Spleen (tissue), 11 donors: ENCODE measurements at regions not wholly inside any gene's neighbourhood (a gene's known extent, or its start where the extent isn't known, plus 50 kb on each side); places are given as distances from the start of the nearest gene placed in this dataset.

Experiments used
- DNase-seq: peaks from one replicate; pipeline ENCODE4 v3.0.0-alpha.2; 2020
- H3K27ac ChIP-seq, 8 donors: fragments of 200-600 bp; sonication (generic) in 7 of 8; 1 replicate in 4 of 8; 2 replicates in 4 of 8; pipeline versions ENCODE4 v1.5.0 to v1.8.0; 2016 to 2021; ENCODE audit warnings: inconsistent platforms in 4 of 8, mild to moderate bottlenecking in 4 of 8, moderate library complexity in 1 of 8
- H3K27me3 ChIP-seq, 7 donors: fragments of 200-600 bp; sonication (generic) in 6 of 7; replicated peaks in 1 of 7; 1 replicate in 4 of 7; 2 replicates in 3 of 7; pipeline versions ENCODE4 v1.5.0 to v1.8.0; 2016 to 2021; ENCODE audit warnings: inconsistent platforms in 3 of 7, mild to moderate bottlenecking in 1 of 7
- H3K36me3 ChIP-seq, 6 donors: fragments of 200-600 bp; sonication (generic) in 5 of 6; 1 replicate in 4 of 6; 2 replicates in 2 of 6; pipeline versions ENCODE4 v1.5.0 to v1.8.0; 2016 to 2021; ENCODE audit warnings: inconsistent platforms in 2 of 6
- H3K4me1 ChIP-seq, 6 donors: fragments of 200-600 bp; sonication (generic) in 5 of 6; 1 replicate in 3 of 6; 2 replicates in 3 of 6; pipeline versions ENCODE4 v1.5.0 to v1.8.0; 2016 to 2021; ENCODE audit warnings: inconsistent platforms in 3 of 6
- H3K4me3 ChIP-seq, 8 donors: fragments of 200-600 bp; sonication (generic) in 7 of 8; 1 replicate in 4 of 8; 2 replicates in 4 of 8; pipeline versions ENCODE4 v1.5.0 to v1.8.0; 2016 to 2021; ENCODE audit warnings: inconsistent platforms in 4 of 8, mild to moderate bottlenecking in 4 of 8, moderate library complexity in 2 of 8
- H3K9me3 ChIP-seq, 8 donors: fragments of 200-600 bp; sonication (generic) in 7 of 8; 1 replicate in 4 of 8; 2 replicates in 4 of 8; pipeline versions ENCODE4 v1.5.0 to v1.8.0; 2016 to 2021; ENCODE audit warnings: inconsistent platforms in 4 of 8
- POLR2A ChIP-seq, 3 donors: fragments of 450-650 bp; IDR thresholded peaks; one replicate each; pipeline ENCODE4 v1.5.1; 2017; ENCODE audit warnings: antibody characterized with exemption in 3 of 3, mild to moderate bottlenecking in 1 of 3
- POLR2AphosphoS5 ChIP-seq, 3 donors: sonication (generic); formaldehyde crosslinking; IDR thresholded peaks; one replicate each; pipeline ENCODE4 v1.5.1; 2017; ENCODE audit warnings: antibody characterized with exemption in 3 of 3
- WGBS, 5 donors: extraction: QIAGEN DNeasy Blood & Tissue Kit in 3 of 5; methylation state at CpG; one replicate each; pipeline versions ENCODE4 v1.1.5 to v1.1.7; 2013 to 2018; 5-methylcytosine and 5-hydroxymethylcytosine counted together
- intact Hi-C: fragments of 100-400 bp; cut with DNase I; formaldehyde crosslinking; loops from one replicate; pipeline ENCODE4 v1.15.0; 2023; ENCODE audit warnings: low total_unique reads
- TF ChIP-seq, protein P1 (sequence below), 11 experiments: fragments of 200-600 bp in 7 of 11; fragments of 450-650 bp in 4 of 11; sonication (generic) in 4 of 11; IDR thresholded peaks in 8 of 11; conservative IDR thresholded peaks in 3 of 11; 1 replicate in 7 of 11; 2 replicates in 4 of 11; pipeline versions ENCODE4 v1.4.0 to v1.8.0; 2016 to 2021; ENCODE audit warnings: antibody characterized with exemption in 11 of 11, inconsistent platforms in 4 of 11, mild to moderate bottlenecking in 1 of 11
- donor health status: healthy with polysubstance abuse.
- donor health status: DM: no; HTN: no; CAD: no; lungs with moderate emphysema.
- donor health status: DM: no; HTN: no; CAD: no.
- donor health status: Bipolar disorder and iron deficiency.
- donor health status: healthy.
- donor health status: DM: no; HTN: no; CAD: no.
- donor health status: DM: yes; HTN: yes; CAD: no.

DNA sequence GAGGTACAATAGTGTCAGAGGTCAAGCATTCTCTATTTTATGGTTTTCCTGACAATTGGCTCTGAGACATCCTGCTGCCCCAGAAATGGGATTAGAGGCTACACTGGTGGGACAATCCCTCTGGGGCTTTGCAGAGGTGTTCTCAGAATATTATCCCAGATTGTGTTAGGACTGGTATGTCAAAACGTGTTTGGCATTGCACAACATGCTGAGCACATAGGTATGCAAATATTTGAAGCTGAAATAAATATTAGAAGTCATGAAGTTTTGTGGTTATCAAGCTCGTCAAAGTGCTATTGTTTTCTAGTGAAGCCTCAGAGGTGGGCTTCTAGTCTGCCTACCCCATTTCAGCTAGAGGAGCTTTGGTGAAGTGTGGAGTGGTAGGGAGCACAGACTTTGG, 304.4 kb downstream of the MAN2A1 start:
- H3K36me3 ChIP-seq, result no peaks in the 10 kb centered on the region
- WGBS, 5 donors, result 61 to 83% (median 71%) methylated on average over 2 of the region's 2 CpGs
- no peak overlapping the region for H3K4me3 ChIP-seq
- no peak for DNase-seq
- H3K9me3 ChIP-seq, result no peaks in the 10 kb centered on the region
- H3K27me3 ChIP-seq, result no peaks in the 10 kb centered on the region
- intact Hi-C loops, result no loop called here
- no peak for TF ChIP-seq POLR2AphosphoS5 (IDR thresholded peaks at IDR 0.05)
- no peaks in the 10 kb centered on the region for H3K4me1 ChIP-seq
- no peak overlapping the region for H3K27ac ChIP-seq

DNA sequence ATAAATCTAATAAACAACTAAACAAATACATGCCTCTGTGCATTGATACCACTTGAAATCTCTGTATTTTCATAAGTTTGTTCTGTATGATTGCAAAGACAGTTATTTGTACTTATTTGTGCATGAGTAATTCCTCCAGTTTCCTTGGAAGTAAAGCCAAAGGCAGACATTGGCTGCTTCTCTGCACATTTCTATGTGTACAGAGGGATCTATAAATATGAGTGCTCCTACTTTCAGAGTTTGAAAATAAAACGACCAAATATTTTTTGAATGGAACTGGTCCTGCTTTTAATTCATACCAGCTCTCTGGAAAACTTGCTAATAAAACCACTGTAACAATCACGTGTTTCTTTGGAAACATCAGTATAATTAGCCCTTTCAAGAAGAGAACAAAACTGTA, 306.5 kb downstream of the MAN2A1 start:
- no peak for DNase-seq
- intact Hi-C loops, result no loop called here
- Histone ChIP-seq H3K27me3 (no peaks in the 10 kb centered on the region), H3K9me3 (no peaks in the 10 kb centered on the region), H3K36me3 (no peaks in the 10 kb centered on the region), H3K4me1 (no peaks in the 10 kb centered on the region), H3K27ac (no peak overlapping the region), H3K4me3 (no peak overlapping the region)
- no peak for TF ChIP-seq POLR2A (IDR thresholded peaks at IDR 0.05)
- TF ChIP-seq, protein P1, sequence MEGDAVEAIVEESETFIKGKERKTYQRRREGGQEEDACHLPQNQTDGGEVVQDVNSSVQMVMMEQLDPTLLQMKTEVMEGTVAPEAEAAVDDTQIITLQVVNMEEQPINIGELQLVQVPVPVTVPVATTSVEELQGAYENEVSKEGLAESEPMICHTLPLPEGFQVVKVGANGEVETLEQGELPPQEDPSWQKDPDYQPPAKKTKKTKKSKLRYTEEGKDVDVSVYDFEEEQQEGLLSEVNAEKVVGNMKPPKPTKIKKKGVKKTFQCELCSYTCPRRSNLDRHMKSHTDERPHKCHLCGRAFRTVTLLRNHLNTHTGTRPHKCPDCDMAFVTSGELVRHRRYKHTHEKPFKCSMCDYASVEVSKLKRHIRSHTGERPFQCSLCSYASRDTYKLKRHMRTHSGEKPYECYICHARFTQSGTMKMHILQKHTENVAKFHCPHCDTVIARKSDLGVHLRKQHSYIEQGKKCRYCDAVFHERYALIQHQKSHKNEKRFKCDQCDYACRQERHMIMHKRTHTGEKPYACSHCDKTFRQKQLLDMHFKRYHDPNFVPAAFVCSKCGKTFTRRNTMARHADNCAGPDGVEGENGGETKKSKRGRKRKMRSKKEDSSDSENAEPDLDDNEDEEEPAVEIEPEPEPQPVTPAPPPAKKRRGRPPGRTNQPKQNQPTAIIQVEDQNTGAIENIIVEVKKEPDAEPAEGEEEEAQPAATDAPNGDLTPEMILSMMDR (IDR thresholded peaks at IDR 0.05 in 8 of 11, conservative IDR thresholded peaks at IDR 0.05 in 3 of 11), result no peak
- TF ChIP-seq POLR2AphosphoS5 (IDR thresholded peaks at IDR 0.05), result no peak
- 67 to 83% (median 78%) methylated on average over 2 of the region's 2 CpGs for WGBS, 5 donors

DNA sequence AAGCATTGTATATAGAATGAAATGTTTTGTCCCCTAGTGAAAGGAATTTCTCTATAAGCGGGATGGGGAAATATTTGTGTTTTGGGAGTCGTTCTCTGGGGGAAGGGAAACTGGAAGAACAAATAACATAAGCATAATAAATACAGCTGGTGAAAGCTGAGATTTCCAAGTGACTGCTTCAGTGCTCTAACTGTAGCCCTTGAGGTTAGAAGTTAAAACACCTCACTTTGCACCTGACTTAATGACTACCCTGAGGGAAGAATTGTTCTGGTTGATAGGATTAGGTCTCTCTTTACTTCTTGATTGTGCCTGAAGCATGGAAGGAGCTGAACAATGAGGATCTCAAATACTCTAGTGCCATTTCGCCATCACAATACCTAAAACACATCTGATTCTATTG, 307.4 kb downstream of the MAN2A1 start:
- DNase-seq, result no peak
- 63 to 82% (median 75%) methylated on average over 3 of the region's 3 CpGs for WGBS, 5 donors
- no peaks in the 10 kb centered on the region for H3K4me1 ChIP-seq
- no peaks in the 10 kb centered on the region for H3K27me3 ChIP-seq
- intact Hi-C loops, result no loop called here
- no peak overlapping the region for H3K27ac ChIP-seq
- no peaks in the 10 kb centered on the region for H3K9me3 ChIP-seq
- TF ChIP-seq POLR2AphosphoS5 (IDR thresholded peaks at IDR 0.05) (no peak), POLR2A (IDR thresholded peaks at IDR 0.05) (no peak)
- TF ChIP-seq, protein P1 (IDR thresholded peaks at IDR 0.05 in 8 of 11, conservative IDR thresholded peaks at IDR 0.05 in 3 of 11), result no peak
- H3K4me3 ChIP-seq, result no peak overlapping the region
- H3K36me3 ChIP-seq, result no peaks in the 10 kb centered on the region

DNA sequence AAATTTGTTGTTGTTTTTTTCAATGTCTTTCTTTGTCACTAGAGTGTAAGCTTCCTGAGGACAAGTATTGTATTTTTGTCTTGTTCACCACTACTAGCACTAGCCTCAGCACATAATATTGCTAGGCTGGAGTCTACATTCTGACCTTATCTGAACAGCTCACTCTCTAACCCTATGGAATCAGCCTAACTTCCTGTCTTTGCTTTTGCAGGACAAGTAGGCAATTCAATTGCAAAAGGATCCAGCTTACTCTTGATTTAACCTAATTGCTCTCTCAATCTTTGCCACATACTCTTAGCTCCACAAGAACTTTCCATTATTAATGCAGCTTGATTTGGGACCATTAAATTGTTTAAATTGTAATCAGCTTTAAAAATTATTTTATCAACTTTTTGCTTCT, 308.5 kb downstream of the MAN2A1 start:
- no peak overlapping the region for H3K27ac ChIP-seq
- no peaks in the 10 kb centered on the region for H3K9me3 ChIP-seq
- intact Hi-C loops, result no loop called here
- H3K36me3 ChIP-seq, result no peaks in the 10 kb centered on the region
- TF ChIP-seq POLR2A (IDR thresholded peaks at IDR 0.05) (no peak), POLR2AphosphoS5 (IDR thresholded peaks at IDR 0.05) (no peak)
- TF ChIP-seq, protein P1 (IDR thresholded peaks at IDR 0.05 in 8 of 11, conservative IDR thresholded peaks at IDR 0.05 in 3 of 11), result no peak
- no peak for DNase-seq
- H3K4me3 ChIP-seq, result no peak overlapping the region
- H3K4me1 ChIP-seq, result no peaks in the 10 kb centered on the region
- no peaks in the 10 kb centered on the region for H3K27me3 ChIP-seq

DNA sequence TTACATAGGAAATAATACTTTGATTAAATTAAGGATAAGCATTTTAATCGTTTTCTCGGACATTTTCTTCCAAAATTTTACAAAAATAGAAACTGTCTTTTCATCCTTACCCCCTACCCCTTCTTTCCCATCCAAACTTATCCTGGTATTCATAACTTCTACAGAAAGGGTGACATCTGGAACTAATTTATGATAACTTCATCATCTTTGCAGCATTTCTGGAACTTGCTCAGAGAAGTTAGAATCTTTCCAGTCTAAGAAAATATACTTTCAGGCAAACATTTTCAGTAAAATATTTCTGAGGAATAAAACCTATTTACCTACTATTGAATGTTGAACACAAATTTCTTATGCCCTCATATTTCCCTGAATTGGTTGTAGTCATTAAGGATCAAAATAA, 309.0 kb downstream of the MAN2A1 start:
- H3K27ac ChIP-seq, result no peak overlapping the region
- TF ChIP-seq POLR2A (IDR thresholded peaks at IDR 0.05) (no peak), POLR2AphosphoS5 (IDR thresholded peaks at IDR 0.05) (no peak)
- TF ChIP-seq, protein P1 (IDR thresholded peaks at IDR 0.05 in 8 of 11, conservative IDR thresholded peaks at IDR 0.05 in 3 of 11), result no peak
- WGBS, 5 donors, result 23 to 39% (median 28%) methylated on average over 2 of the region's 2 CpGs

More for the DNA sequence above, 309.0 kb downstream of the MAN2A1 start:
- DNase-seq, result no peak
- intact Hi-C loops, result no loop called here
- H3K27me3 ChIP-seq, result no peaks in the 10 kb centered on the region
- no peaks in the 10 kb centered on the region for H3K4me1 ChIP-seq
- no peak overlapping the region for H3K4me3 ChIP-seq
- H3K9me3 ChIP-seq, result no peaks in the 10 kb centered on the region
- H3K36me3 ChIP-seq, result no peaks in the 10 kb centered on the region
